Activated CD8-positive, alpha-beta memory T cell treated with anti-CD3 and anti-CD28 coated beads, Interleukin-2, amount 10 ng/mL, durations not matched to agents 7 days and 5 days (primary cell): ENCODE measurements at regions not wholly inside any gene's neighbourhood (a gene's known extent, or its start where the extent isn't known, plus 50 kb on each side); places are given as distances from the start of the nearest gene placed in this dataset.

Source experiments
- ATAC-seq: fragments of 150-1000 bp; cut with Tn5 transposase; one replicate; pipeline ENCODE4 v1.10.0; 2021; ENCODE audit warnings: moderate library complexity
- CTCF ChIA-PET: fragments of 350-600 bp; sonication (Branson Sonifier 250); formaldehyde crosslinking; loops from one replicate; lab custom pipeline; 2021; ENCODE audit warnings: antibody characterized with exemption; lab: Charles Lee
- DNase-seq: peaks from one replicate; pipeline ENCODE4 v3.0.0-alpha.2; 2020
- H3K27ac Mint-ChIP-seq: one replicate; pipeline ENCODE4 v1.8.0; 2021; ENCODE audit warnings: mild to moderate bottlenecking, mixed read lengths
- H3K27me3 Mint-ChIP-seq: one replicate; pipeline ENCODE4 v1.8.0; 2021; ENCODE audit warnings: mixed read lengths
- H3K36me3 Mint-ChIP-seq: one replicate; pipeline ENCODE4 v1.8.0; 2021; ENCODE audit warnings: mild to moderate bottlenecking, mixed read lengths
- H3K4me1 Mint-ChIP-seq: one replicate; pipeline ENCODE4 v1.8.0; 2021; ENCODE audit warnings: mixed read lengths
- H3K4me3 Mint-ChIP-seq: one replicate; pipeline ENCODE4 v1.8.0; 2021; ENCODE audit warnings: mild to moderate bottlenecking, moderate library complexity, mixed read lengths
- H3K9me3 Mint-ChIP-seq: one replicate; pipeline ENCODE4 v1.8.0; 2022; ENCODE audit warnings: low read depth, mixed read lengths

- Mint-ChIP-seq H3K27ac (no peak overlapping the region), H3K4me3 (no peak overlapping the region), H3K9me3 (no peaks in the 10 kb centered on the region), H3K4me1 (no peaks in the 10 kb centered on the region), H3K27me3 (peaks cover 7% of the 10 kb centered on the region), H3K36me3 (no peaks in the 10 kb centered on the region)
- ATAC-seq (no peak), DNase-seq (no peak)
- CTCF ChIA-PET = no interaction called here
Measured at GRCh38 chr11:119489087-119489486, 66.1 kb upstream of the THY1 start.

GRCh38 chr11:119488256-119488995 is 65.5 kb upstream of the THY1 start:
- CTCF ChIA-PET = no interaction called here
- peaks cover 7% of the 10 kb centered on the region for H3K27me3 Mint-ChIP-seq
- no peaks in the 10 kb centered on the region for H3K9me3 Mint-ChIP-seq
- no peaks in the 10 kb centered on the region for H3K36me3 Mint-ChIP-seq
- no peak for ATAC-seq
- H3K4me3 Mint-ChIP-seq = no peak overlapping the region
- no peaks in the 10 kb centered on the region for H3K4me1 Mint-ChIP-seq
- DNase-seq = no peak
- H3K27ac Mint-ChIP-seq = no peak overlapping the region

GRCh38 chr11:119486691-119487259 is 63.8 kb upstream of the THY1 start:
- no peak overlapping the region for H3K27ac Mint-ChIP-seq
- no peak for ATAC-seq
- CTCF ChIA-PET = no interaction called here
- no peaks in the 10 kb centered on the region for H3K36me3 Mint-ChIP-seq
- no peaks in the 10 kb centered on the region for H3K4me1 Mint-ChIP-seq
- H3K27me3 Mint-ChIP-seq = peaks cover 8% of the 10 kb centered on the region
- no peaks in the 10 kb centered on the region for H3K9me3 Mint-ChIP-seq
- no peak for DNase-seq
- H3K4me3 Mint-ChIP-seq = no peak overlapping the region

GRCh38 chr11:119486016-119486415 is 63.0 kb upstream of the THY1 start:
- no peak for ATAC-seq
- CTCF ChIA-PET = interaction anchor here (0.7 kb wide), 1 partner anchor 11 kb away, joined by 4 read pairs; no protein-coding TSS in a partner anchor
- peaks cover 12% of the 10 kb centered on the region for H3K27me3 Mint-ChIP-seq
- DNase-seq = no peak
- H3K36me3 Mint-ChIP-seq = no peaks in the 10 kb centered on the region
- H3K27ac Mint-ChIP-seq = no peak overlapping the region
- no peak overlapping the region for H3K4me3 Mint-ChIP-seq
- H3K9me3 Mint-ChIP-seq = no peaks in the 10 kb centered on the region
- H3K4me1 Mint-ChIP-seq = no peaks in the 10 kb centered on the region

GRCh38 chr11:119484741-119485605 is 62.0 kb upstream of the THY1 start:
- CTCF ChIA-PET = interaction anchor here (0.9 to 1.1 kb wide), 2 partner anchors 10 to 19 kb away, joined by 3 to 4 read pairs; no protein-coding TSS in a partner anchor
- H3K4me3 Mint-ChIP-seq = no peak overlapping the region
- H3K27me3 Mint-ChIP-seq = peaks cover 13% of the 10 kb centered on the region
- no peaks in the 10 kb centered on the region for H3K36me3 Mint-ChIP-seq
- ATAC-seq (no peak), DNase-seq (no peak)
- H3K4me1 Mint-ChIP-seq = no peaks in the 10 kb centered on the region
- no peaks in the 10 kb centered on the region for H3K9me3 Mint-ChIP-seq
- H3K27ac Mint-ChIP-seq = no peak overlapping the region

GRCh38 chr11:119483881-119484371 is 61.0 kb upstream of the THY1 start:
- H3K36me3 Mint-ChIP-seq = no peaks in the 10 kb centered on the region
- no peaks in the 10 kb centered on the region for H3K9me3 Mint-ChIP-seq
- CTCF ChIA-PET = interaction anchor here (0.9 to 1.4 kb wide), 2 partner anchors 20 to 128 kb away, joined by 3 to 5 read pairs; no protein-coding TSS in a partner anchor
- H3K4me3 Mint-ChIP-seq = no peak overlapping the region
- H3K4me1 Mint-ChIP-seq = no peaks in the 10 kb centered on the region
- peaks cover 17% of the 10 kb centered on the region for H3K27me3 Mint-ChIP-seq
- no peak overlapping the region for H3K27ac Mint-ChIP-seq
- DNase-seq (no peak), ATAC-seq (no peak)

- no peaks in the 10 kb centered on the region for H3K36me3 Mint-ChIP-seq
- H3K27me3 Mint-ChIP-seq = peaks cover 17% of the 10 kb centered on the region
- H3K9me3 Mint-ChIP-seq = no peaks in the 10 kb centered on the region
- no peak overlapping the region for H3K4me3 Mint-ChIP-seq
- DNase-seq (no peak), ATAC-seq (no peak)
- H3K27ac Mint-ChIP-seq = no peak overlapping the region
- CTCF ChIA-PET = interaction anchor here (0.9 to 1.4 kb wide), 2 partner anchors 21 to 127 kb away, joined by 3 to 5 read pairs; no protein-coding TSS in a partner anchor
- no peaks in the 10 kb centered on the region for H3K4me1 Mint-ChIP-seq
Measured at GRCh38 chr11:119483341-119483880, 60.4 kb upstream of the THY1 start.

- H3K27me3 Mint-ChIP-seq = peaks cover 17% of the 10 kb centered on the region
- peak; percentile 35 for DNase-seq
- CTCF ChIA-PET = no interaction called here
Measured at GRCh38 chr11:119482521-119483011, 59.6 kb upstream of the THY1 start.

GRCh38 chr11:119481667-119482400 is 58.9 kb upstream of the THY1 start:
- Mint-ChIP-seq H3K27me3 (peaks cover 17% of the 10 kb centered on the region), H3K27ac (no peak overlapping the region), H3K4me3 (no peak overlapping the region), H3K9me3 (no peaks in the 10 kb centered on the region), H3K4me1 (no peaks in the 10 kb centered on the region), H3K36me3 (no peaks in the 10 kb centered on the region)
- CTCF ChIA-PET = no interaction called here
- DNase-seq (peak; percentile 36), ATAC-seq (no peak)

More at GRCh38 chr11:119482521-119483011, 59.6 kb upstream of the THY1 start:
- Mint-ChIP-seq H3K9me3 (no peaks in the 10 kb centered on the region), H3K36me3 (no peaks in the 10 kb centered on the region), H3K4me3 (no peak overlapping the region), H3K27ac (no peak overlapping the region), H3K4me1 (no peaks in the 10 kb centered on the region)
- no peak for ATAC-seq

- ATAC-seq (peak; percentile 82), DNase-seq (peak; percentile 70)
- Mint-ChIP-seq H3K27ac (no peak overlapping the region), H3K4me3 (no peak overlapping the region), H3K4me1 (no peaks in the 10 kb centered on the region), H3K27me3 (peaks cover 14% of the 10 kb centered on the region), H3K9me3 (no peaks in the 10 kb centered on the region), H3K36me3 (no peaks in the 10 kb centered on the region)
- CTCF ChIA-PET = interaction anchor here (0.9 to 1.4 kb wide), 5 partner anchors 52 to 629 kb away, joined by 3 to 4 read pairs (median 3); no protein-coding TSS in a partner anchor
Measured at GRCh38 chr11:119481021-119481666, 58.2 kb upstream of the THY1 start.

- H3K27me3 Mint-ChIP-seq = peaks cover 14% of the 10 kb centered on the region
- CTCF ChIA-PET = interaction anchor here (0.7 to 1.4 kb wide), 7 partner anchors 12 to 629 kb away, joined by 3 to 4 read pairs (median 3); no protein-coding TSS in a partner anchor
- no peak for ATAC-seq
- H3K9me3 Mint-ChIP-seq = no peaks in the 10 kb centered on the region
- peak; percentile 38 for DNase-seq
- no peaks in the 10 kb centered on the region for H3K36me3 Mint-ChIP-seq
- H3K27ac Mint-ChIP-seq = no peak overlapping the region
- H3K4me3 Mint-ChIP-seq = no peak overlapping the region
- no peaks in the 10 kb centered on the region for H3K4me1 Mint-ChIP-seq
Measured at GRCh38 chr11:119480380-119481020, 57.5 kb upstream of the THY1 start.
